LNCaP clone FGC (cell line): ENCODE measurements at regions not wholly inside any gene's neighbourhood (a gene's known extent, or its start where the extent isn't known, plus 50 kb on each side); places are given as distances from the start of the nearest gene placed in this dataset.

Experiments
- DNase-seq: peaks from one replicate; pipeline ENCODE4 v3.0.0-alpha.2; 2011; ENCODE audit warnings: low read depth
- H3K4me3 ChIP-seq: 2 replicates; pipeline ENCODE4 v1.5.1; 2011; ENCODE audit warnings: mild to moderate bottlenecking, low read depth, low read length, control low read depth
- CTCF ChIP-seq: IDR thresholded peaks from 2 replicates; pipeline ENCODE4 v1.5.1; 2012; ENCODE audit warnings: mild to moderate bottlenecking; ENCODE audit not compliant: control insufficient read depth, insufficient read depth; ENCODE audit errors: extremely low read depth

DNA sequence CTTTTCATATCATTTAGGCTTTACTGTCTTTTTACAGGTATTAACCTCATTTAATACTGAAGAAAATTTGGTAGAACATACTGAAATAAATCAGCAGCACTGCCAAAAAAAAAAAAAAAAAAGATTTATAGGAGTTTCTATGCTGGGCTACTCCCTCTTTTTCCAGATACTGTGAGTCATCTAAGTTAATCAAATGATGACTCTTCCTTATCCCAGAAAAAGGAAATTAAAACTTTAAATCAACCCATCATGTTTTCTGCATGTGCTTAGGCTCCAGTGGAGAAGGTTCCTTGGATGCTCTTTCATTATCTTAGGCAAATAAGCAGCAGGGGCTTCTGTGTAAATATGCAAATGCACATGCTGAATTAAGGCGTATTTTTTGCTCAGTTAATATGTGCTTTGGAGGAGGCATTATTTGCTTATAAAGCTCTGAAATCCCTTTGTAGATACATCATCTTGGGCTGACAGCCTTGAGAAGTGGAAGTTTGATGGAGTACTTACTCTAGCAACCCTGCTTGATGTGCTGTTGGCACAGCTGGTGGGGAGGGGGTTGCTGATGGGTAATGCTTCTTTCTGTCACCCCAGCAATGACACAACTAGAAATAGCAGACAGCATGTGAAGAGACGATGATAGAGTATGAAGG, 136.1 kb downstream of the C4orf33 start:
- H3K4me3 ChIP-seq: no peak overlapping the region
- no peak for DNase-seq
- no peak for TF ChIP-seq CTCF

DNA sequence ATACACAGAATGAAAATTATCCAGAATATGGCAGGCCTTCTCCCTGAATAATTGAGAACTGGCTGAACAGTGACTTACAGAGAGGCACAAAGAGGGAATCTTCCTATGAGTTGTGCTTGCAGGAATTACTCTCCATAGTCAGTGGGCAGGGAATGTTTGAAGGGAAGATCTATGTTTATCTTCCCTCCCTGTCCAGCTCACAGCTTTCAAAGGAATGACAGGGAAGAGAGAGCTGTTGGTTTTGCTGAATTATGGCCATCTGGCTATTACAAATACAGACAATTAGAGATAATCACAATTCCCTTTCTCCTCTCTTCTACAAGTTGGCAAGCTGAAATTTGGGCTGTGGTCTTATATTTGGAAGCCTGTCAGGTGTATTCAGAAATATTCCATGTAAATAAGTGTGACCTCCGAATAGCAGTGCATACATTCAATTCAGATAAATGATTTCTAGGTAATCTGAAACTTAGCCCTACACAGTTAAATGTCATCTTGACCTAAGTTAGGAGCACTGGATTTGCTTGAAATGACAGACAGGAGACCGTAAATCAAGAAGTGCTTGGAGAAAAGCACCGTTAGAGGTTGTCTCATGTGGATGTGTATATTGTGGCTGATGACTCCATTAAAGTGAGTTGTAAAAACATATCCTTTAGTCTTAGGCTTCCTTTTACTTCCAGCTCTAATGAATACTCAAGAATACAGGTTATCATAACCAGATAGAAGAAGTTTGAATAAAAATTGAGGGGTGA, 136.8 kb downstream of the C4orf33 start:
- no peak for DNase-seq
- TF ChIP-seq CTCF: no peak
- no peak overlapping the region for H3K4me3 ChIP-seq

- no peak overlapping the region for H3K4me3 ChIP-seq
- DNase-seq: no peak
- TF ChIP-seq CTCF: no peak
Observed at GRCh38 chr4:129233691-129234090, 137.7 kb downstream of the C4orf33 start.

GRCh38 chr4:129236351-129236750, 140.4 kb downstream of the C4orf33 start:
- no peak overlapping the region for H3K4me3 ChIP-seq
- DNase-seq: no peak
- no peak for TF ChIP-seq CTCF

DNA sequence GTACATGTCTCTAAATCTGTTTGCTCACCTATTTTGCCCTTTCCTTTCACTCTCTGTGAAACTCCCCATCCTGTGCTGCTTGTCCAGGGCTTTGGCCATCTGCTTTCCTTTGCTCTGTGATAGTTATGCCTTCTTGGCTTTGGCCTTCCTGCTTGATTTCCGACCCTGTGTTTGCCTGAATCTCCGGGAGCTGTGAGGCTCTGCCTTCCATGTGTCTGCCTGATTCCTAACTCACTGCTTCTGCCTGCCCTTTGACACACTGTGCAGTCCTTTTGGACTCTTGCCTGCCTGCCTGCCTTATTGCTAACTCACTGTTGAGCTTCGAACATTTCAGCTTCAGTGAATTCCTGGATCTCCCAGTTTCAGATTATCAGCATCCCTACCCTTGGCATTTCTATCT, 143.1 kb downstream of the C4orf33 start:
- no peak overlapping the region for H3K4me3 ChIP-seq
- no peak for DNase-seq
- TF ChIP-seq CTCF: no peak

DNA sequence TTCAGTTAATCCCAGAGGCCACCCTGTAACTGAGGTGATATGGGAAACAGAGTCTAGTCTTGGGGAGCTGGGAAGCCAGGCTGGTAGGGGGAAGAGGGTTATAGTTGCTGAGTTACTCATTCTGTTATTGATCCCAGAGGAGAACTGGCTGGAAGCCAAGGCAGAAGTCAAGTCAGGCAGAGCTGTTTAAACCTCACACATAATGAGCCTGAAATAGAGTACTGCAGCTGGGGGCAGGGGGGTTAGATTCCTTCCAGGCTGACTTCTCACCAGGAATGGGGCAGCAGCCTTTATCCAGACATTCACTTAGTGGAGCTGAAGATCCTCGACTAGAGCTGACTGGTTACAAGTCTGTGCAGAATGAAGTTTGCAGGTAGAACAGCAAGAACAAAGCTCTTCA, 144.9 kb downstream of the C4orf33 start:
- no peak overlapping the region for H3K4me3 ChIP-seq
- TF ChIP-seq CTCF: no peak
- no peak for DNase-seq
